ENCODE measurements at regions not wholly inside any gene's neighbourhood (a gene's known extent, or its start where the extent isn't known, plus 50 kb on each side); places are given as distances from the start of the nearest gene placed in this dataset.
A peak's percentile ranks its signal among the peaks of the same experiment; 100 is the strongest.

DNA sequence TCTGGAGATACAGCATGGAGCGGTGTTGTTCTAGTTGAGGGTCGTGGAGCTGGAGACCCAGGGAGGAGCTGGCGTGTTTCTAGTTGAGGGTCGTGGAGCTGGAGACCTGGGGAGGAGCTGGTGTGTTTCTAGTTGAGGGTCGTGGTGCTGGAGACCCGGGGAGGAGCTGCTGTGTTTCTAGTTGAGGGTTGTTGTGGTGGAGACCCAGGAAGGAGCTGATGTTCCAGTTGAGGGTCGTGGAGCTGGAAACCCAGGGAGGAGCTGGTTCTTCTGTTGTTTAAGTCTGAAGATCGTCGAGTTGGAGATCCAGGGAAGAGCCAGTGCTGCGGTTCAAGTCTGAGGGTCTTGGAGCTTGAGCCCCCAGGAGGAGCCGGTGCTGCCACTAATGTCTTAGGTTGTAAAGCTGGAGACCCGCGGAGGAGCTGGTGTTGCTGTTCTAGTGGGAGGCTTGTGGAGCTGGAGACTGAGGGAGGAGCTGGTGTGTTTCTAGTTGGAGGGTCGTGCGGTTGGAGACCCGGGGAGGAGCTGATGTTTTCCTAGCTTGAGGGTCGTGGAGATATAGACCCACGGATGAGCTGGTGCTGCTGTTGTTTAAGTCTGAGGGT lies 155.3 kb downstream of the RTP5 start:
- no peak for ATAC-seq (ENCODE audit: low read depth in 2 of 2)
- Mint-ChIP-seq H3K9me3 (peaks cover 0 to 4% (median 0%) of the 10 kb centered on the region in 7 donors), H3K4me3 (no peak overlapping the region), H3K36me3 (peaks cover 8% of the 10 kb centered on the region), H3K27me3 (peaks cover 36% of the 10 kb centered on the region), H3K27ac (peak overlapping the region in 2 of 3 donors; percentile 72 to 73), H3K4me1 (peaks cover 0 to 22% (median 2%) of the 10 kb centered on the region in 4 donors)
- Histone ChIP-seq H3K36me3 (ENCODE audit: control insufficient read depth, insufficient read depth, low read length) (no peaks in the 10 kb centered on the region), H3K4me3 (ENCODE audit: low read depth, low read length) (no peak overlapping the region), H3K27me3 (ENCODE audit: control insufficient read depth, insufficient read depth, low read length) (no peaks in the 10 kb centered on the region), H3K4me1 (ENCODE audit: control insufficient read depth, insufficient read depth, low read length, poor library complexity, severe bottlenecking) (no peaks in the 10 kb centered on the region), H3K27ac (ENCODE audit: insufficient read depth, low read length, poor library complexity, severe bottlenecking) (no peak overlapping the region), H3K9me3 (ENCODE audit: control insufficient read depth in 2 of 2, low read length in 2 of 2) (no peaks in the 10 kb centered on the region)
- DNase-seq: no peak

DNA sequence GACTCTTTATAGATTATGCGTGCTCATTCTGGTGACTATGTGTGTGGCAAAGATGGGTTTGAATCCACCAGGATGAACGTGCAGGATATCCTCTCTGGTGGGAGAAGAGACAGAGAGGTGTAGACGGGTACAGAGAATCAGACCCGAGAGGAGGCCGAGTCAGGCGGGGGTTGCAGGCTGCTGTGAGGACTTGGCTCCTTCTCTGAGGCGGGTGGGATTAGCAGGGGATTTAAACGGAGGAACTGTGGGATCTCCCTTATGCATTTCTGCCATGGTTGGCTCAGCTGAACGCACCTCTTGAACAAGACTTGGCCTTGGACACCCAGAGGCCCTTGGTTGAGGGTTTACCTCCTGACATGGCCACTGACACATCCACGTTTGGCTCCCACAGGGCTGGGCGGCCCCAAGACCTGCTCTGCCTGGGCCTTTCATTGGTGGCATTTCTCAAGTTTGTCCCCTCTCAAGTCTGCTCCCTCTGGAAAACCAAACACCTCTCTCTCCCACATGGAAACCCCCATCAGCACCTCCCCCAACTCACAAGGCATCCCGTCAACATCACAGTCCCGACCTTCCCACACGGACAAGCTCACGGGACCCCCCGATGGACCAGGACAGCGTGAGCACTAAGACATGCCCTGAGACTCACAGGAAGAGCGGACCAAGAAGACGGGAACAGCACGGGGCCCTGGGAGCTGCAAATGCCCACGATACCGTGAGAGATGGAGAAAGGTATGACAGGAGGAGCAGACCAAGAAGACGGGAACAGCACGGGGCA lies 158.3 kb downstream of the RTP5 start:
- Mint-ChIP-seq H3K4me1 (peaks cover 14 to 49% (median 17%) of the 10 kb centered on the region in 4 donors), H3K36me3 (peaks cover 9% of the 10 kb centered on the region)
- H3K27me3 ChIP-seq (ENCODE audit: control insufficient read depth, insufficient read depth, low read length): no peaks in the 10 kb centered on the region

DNA sequence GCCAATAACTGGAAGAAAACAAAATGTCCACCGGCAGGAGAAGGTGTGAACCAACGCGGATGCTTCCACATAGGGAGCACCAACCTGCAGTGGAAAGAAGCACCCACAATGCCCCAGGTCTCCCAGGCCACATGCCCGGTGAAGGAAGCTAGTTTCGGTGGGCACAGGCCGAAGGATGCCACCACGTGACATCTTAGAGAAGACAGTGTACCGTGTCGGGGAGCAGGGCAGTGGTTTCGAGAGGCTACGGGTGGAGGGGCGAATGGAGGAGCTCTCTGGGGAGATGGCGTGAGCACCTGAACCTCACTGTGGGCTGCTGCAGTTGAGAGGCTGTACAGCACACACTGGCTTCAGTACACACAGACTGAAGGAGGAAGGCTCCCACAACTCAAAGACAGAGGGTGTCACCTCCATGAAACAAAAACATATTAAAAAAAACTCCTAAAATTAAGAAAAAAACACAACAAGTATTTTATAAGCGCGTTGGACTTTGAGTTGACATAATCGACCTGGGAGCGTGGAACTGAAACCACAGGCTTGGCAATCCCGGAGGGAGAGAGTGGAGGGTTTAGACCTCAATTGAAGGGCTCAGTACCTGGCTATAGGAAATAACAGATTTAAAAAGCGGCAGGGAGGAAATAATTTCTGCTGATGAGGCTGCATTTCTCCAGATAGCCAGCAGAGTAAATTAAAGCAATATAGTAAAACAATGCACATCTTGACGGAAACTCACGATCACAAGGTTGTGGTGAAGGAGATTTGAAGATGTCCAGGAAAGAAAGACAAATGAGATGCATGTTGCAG lies 160.1 kb downstream of the RTP5 start:
- peaks cover 1% of the 10 kb centered on the region for H3K27me3 ChIP-seq (ENCODE audit: control insufficient read depth, insufficient read depth, low read length)
- ATAC-seq (ENCODE audit: low read depth in 2 of 2): no peak
- no peaks in the 10 kb centered on the region for H3K36me3 ChIP-seq (ENCODE audit: control insufficient read depth, insufficient read depth, low read length)
- H3K4me1 ChIP-seq (ENCODE audit: control insufficient read depth, insufficient read depth, low read length, poor library complexity, severe bottlenecking): peaks cover 15% of the 10 kb centered on the region
- H3K27ac ChIP-seq (ENCODE audit: insufficient read depth, low read length, poor library complexity, severe bottlenecking): no peak overlapping the region
- DNase-seq: peak in 1 of 3 donors; percentile 7
- Mint-ChIP-seq H3K27me3 (peaks cover 42% of the 10 kb centered on the region), H3K27ac (peak overlapping the region in 1 of 3 donors; percentile 11), H3K4me1 (peaks cover 14 to 55% (median 20%) of the 10 kb centered on the region in 4 donors), H3K36me3 (peaks cover 9% of the 10 kb centered on the region), H3K4me3 (peak overlapping the region in 2 of 4 donors; percentile 22 to 64), H3K9me3 (peaks cover 0 to 4% (median 0%) of the 10 kb centered on the region in 7 donors)
- H3K9me3 ChIP-seq (ENCODE audit: control insufficient read depth in 2 of 2, low read length in 2 of 2): no peaks in the 10 kb centered on the region
- no peak overlapping the region for H3K4me3 ChIP-seq (ENCODE audit: low read depth, low read length)

More for the DNA sequence above, 158.3 kb downstream of the RTP5 start:
- Histone ChIP-seq H3K36me3 (ENCODE audit: control insufficient read depth, insufficient read depth, low read length) (no peaks in the 10 kb centered on the region), H3K27ac (ENCODE audit: insufficient read depth, low read length, poor library complexity, severe bottlenecking) (no peak overlapping the region), H3K4me1 (ENCODE audit: control insufficient read depth, insufficient read depth, low read length, poor library complexity, severe bottlenecking) (peaks cover 15% of the 10 kb centered on the region), H3K9me3 (ENCODE audit: control insufficient read depth in 2 of 2, low read length in 2 of 2) (no peaks in the 10 kb centered on the region), H3K4me3 (ENCODE audit: low read depth, low read length) (no peak overlapping the region)
- H3K4me3 Mint-ChIP-seq: no peak overlapping the region
- no peak overlapping the region for H3K27ac Mint-ChIP-seq
- DNase-seq: no peak
- ATAC-seq (ENCODE audit: low read depth in 2 of 2): no peak
- H3K27me3 Mint-ChIP-seq: peaks cover 52% of the 10 kb centered on the region
- H3K9me3 Mint-ChIP-seq: peaks cover 0 to 5% (median 0%) of the 10 kb centered on the region in 7 donors

DNA sequence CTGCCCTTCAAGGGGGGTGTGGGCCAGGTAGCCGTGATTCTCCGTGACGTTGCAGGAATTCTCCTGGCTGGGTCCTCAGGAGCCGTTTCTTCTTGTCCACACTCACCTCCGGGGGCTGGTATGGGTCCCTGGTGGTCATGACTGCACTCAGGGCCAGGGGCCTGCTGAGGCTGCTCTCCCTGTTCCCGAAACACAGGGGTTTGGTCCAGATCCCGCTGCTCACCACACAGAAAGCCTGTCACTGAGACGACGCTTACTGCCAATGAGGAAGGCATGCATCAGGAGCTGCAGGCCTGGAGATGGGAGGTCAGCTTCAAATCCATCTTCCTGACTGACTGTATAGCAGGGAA lies 160.7 kb downstream of the RTP5 start:
- no peak overlapping the region for H3K27ac Mint-ChIP-seq
- H3K27me3 Mint-ChIP-seq: peaks cover 38% of the 10 kb centered on the region
- H3K4me1 ChIP-seq (ENCODE audit: control insufficient read depth, insufficient read depth, low read length, poor library complexity, severe bottlenecking): peaks cover 15% of the 10 kb centered on the region
- H3K36me3 Mint-ChIP-seq: peaks cover 9% of the 10 kb centered on the region
- H3K4me3 ChIP-seq (ENCODE audit: low read depth, low read length): no peak overlapping the region
- no peaks in the 10 kb centered on the region for H3K36me3 ChIP-seq (ENCODE audit: control insufficient read depth, insufficient read depth, low read length)
- H3K27ac ChIP-seq (ENCODE audit: insufficient read depth, low read length, poor library complexity, severe bottlenecking): no peak overlapping the region
- ATAC-seq (ENCODE audit: low read depth in 2 of 2) (no peak), DNase-seq (no peak)
- H3K9me3 Mint-ChIP-seq: peaks cover 0 to 4% (median 0%) of the 10 kb centered on the region in 7 donors
- peak overlapping the region in 1 of 4 donors; percentile 60 for H3K4me3 Mint-ChIP-seq
- H3K9me3 ChIP-seq (ENCODE audit: control insufficient read depth in 2 of 2, low read length in 2 of 2): no peaks in the 10 kb centered on the region
- H3K4me1 Mint-ChIP-seq: peaks cover 14 to 55% (median 20%) of the 10 kb centered on the region in 4 donors
- H3K27me3 ChIP-seq (ENCODE audit: control insufficient read depth, insufficient read depth, low read length): peaks cover 1% of the 10 kb centered on the region

DNA sequence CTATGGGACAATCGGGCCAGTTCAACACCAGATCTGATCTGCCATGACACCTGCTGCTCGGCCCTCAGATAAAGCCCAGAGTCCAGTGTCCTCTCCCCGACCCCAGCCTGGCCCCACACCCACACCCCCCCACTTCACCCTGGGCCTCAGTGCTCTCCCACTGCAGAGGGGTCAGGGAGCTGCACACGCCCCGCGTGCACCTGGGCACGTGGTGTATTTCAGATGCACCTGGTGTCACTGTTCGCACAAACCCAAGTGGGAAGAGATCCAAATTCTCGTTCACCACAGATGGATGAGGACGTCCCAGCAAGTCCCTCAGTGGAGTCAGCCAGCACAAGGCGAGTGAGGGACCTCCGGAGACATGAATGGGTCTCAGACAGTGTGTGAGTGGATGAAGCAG lies 161.3 kb downstream of the RTP5 start:
- Mint-ChIP-seq H3K9me3 (peaks cover 0 to 4% (median 0%) of the 10 kb centered on the region in 7 donors), H3K27me3 (peaks cover 36% of the 10 kb centered on the region), H3K4me3 (peak overlapping the region in 3 of 4 donors; percentile 15 to 90 (median 86)), H3K36me3 (peaks cover 9% of the 10 kb centered on the region), H3K4me1 (peaks cover 14 to 55% (median 20%) of the 10 kb centered on the region in 4 donors), H3K27ac (peak overlapping the region; percentile 60 to 95 (median 82))
- ATAC-seq (ENCODE audit: low read depth in 2 of 2) (no peak), DNase-seq (no peak)
- H3K36me3 ChIP-seq (ENCODE audit: control insufficient read depth, insufficient read depth, low read length): no peaks in the 10 kb centered on the region
- no peak overlapping the region for H3K4me3 ChIP-seq (ENCODE audit: low read depth, low read length)
- peaks cover 15% of the 10 kb centered on the region for H3K4me1 ChIP-seq (ENCODE audit: control insufficient read depth, insufficient read depth, low read length, poor library complexity, severe bottlenecking)
- peaks cover 1% of the 10 kb centered on the region for H3K27me3 ChIP-seq (ENCODE audit: control insufficient read depth, insufficient read depth, low read length)
- no peak overlapping the region for H3K27ac ChIP-seq (ENCODE audit: insufficient read depth, low read length, poor library complexity, severe bottlenecking)
- H3K9me3 ChIP-seq (ENCODE audit: control insufficient read depth in 2 of 2, low read length in 2 of 2): no peaks in the 10 kb centered on the region

DNA sequence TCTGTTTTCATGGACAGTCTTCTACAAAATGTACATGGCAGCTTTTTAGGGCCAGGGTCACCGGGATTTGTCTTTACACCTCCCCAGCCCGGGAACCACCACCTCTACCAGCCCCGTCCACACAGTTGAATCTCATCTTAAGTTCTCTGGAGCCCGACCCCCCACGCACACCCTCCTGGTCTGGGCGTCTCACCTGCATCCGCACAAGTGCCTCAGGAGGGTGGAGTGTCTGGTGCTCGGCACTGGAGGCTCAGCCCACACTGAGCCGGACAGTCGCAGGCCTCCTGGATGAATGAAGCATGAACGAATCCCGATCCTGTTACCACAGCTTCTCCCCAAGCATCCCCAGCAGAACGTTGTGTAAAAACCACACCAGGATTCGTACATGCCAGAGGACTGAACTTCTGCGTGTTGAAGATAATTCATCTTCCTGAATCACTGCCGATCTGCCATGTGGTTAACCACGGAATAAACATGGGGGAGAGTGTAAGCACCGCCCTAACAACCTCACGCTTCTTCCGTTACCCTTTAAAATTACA lies 162.0 kb downstream of the RTP5 start:
- peak; percentile 88 to 93 for ATAC-seq (ENCODE audit: low read depth in 2 of 2)
- Mint-ChIP-seq H3K4me3 (peak overlapping the region; percentile 23 to 90 (median 80)), H3K27ac (peak overlapping the region; percentile 61 to 95 (median 82)), H3K27me3 (peaks cover 38% of the 10 kb centered on the region), H3K4me1 (peaks cover 14 to 55% (median 20%) of the 10 kb centered on the region in 4 donors), H3K9me3 (peaks cover 0 to 4% (median 0%) of the 10 kb centered on the region in 7 donors), H3K36me3 (peaks cover 9% of the 10 kb centered on the region)
- Histone ChIP-seq H3K4me3 (ENCODE audit: low read depth, low read length) (peak overlapping the region; percentile 71), H3K9me3 (ENCODE audit: control insufficient read depth in 2 of 2, low read length in 2 of 2) (no peaks in the 10 kb centered on the region), H3K27me3 (ENCODE audit: control insufficient read depth, insufficient read depth, low read length) (peaks cover 1% of the 10 kb centered on the region), H3K4me1 (ENCODE audit: control insufficient read depth, insufficient read depth, low read length, poor library complexity, severe bottlenecking) (peaks cover 15% of the 10 kb centered on the region), H3K27ac (ENCODE audit: insufficient read depth, low read length, poor library complexity, severe bottlenecking) (no peak overlapping the region), H3K36me3 (ENCODE audit: control insufficient read depth, insufficient read depth, low read length) (no peaks in the 10 kb centered on the region)
- peak in 2 of 3 donors; percentile 71 to 73 for DNase-seq
